NK-92 treated with Interleukin-12 subunit alpha and Interleukin-12 subunit beta, amount 100 ng/mL, for 24 hours (cell line): ENCODE measurements at regions not wholly inside any gene's neighbourhood (a gene's known extent, or its start where the extent isn't known, plus 50 kb on each side); places are given as distances from the start of the nearest gene placed in this dataset.
"Not testable (repeated sequence)": the region's sequence is repeated elsewhere in the genome, so short reads cannot be mapped to it uniquely, and the experiment has no call there.

ENCODE experiments used
- DNase-seq: peaks from one replicate; lab custom pipeline; 2025; lab: John Stamatoyannopoulos, UW

- peak; percentile 42 for DNase-seq
Observed at GRCh38 chr1:228669242-228669585, 66.1 kb upstream of the RHOU start.

GRCh38 chr1:228681076-228681565 lies 54.2 kb upstream of the RHOU start:
- not testable (repeated sequence) for DNase-seq

GRCh38 chr1:228683428-228683827 lies 51.9 kb upstream of the RHOU start:
- no peak for DNase-seq

- DNase-seq, result no peak
Observed at GRCh38 chr1:228684607-228685006, 50.7 kb upstream of the RHOU start.

GRCh38 chr1:228685081-228685660 lies 50.1 kb upstream of the RHOU start:
- no peak for DNase-seq
